Activated naive CD4-positive, alpha-beta T cell treated with anti-CD3 and anti-CD28 coated beads, Interleukin-2, amount 50 U/mL, for 72 hours (primary cell): ENCODE measurements at regions not wholly inside any gene's neighbourhood (a gene's known extent, or its start where the extent isn't known, plus 50 kb on each side); places are given as distances from the start of the nearest gene placed in this dataset.

ENCODE experiments used
- ATAC-seq, 2 donors: fragments of 150-1000 bp; cut with Tn5 transposase; 2 replicates each; pipeline ENCODE4 v1.10.0; 2021; ENCODE audit warnings: mild to moderate bottlenecking in 2 of 2, moderate library complexity in 2 of 2
- DNase-seq, 2 donors: peaks; one replicate each; pipeline ENCODE4 v3.0.0; 2021 to 2022; ENCODE audit warnings: low spot score in 2 of 2
- H3K27ac Mint-ChIP-seq, 2 donors: one replicate each; pipeline ENCODE4 v1.8.0; 2022; ENCODE audit warnings: mild to moderate bottlenecking in 2 of 2, mixed read lengths in 2 of 2
- H3K36me3 Mint-ChIP-seq, 2 donors: one replicate each; pipeline ENCODE4 v1.8.0; 2022; ENCODE audit warnings: mixed read lengths in 2 of 2
- H3K9me3 Mint-ChIP-seq, 2 donors: one replicate each; pipeline ENCODE4 v1.8.0; 2022; ENCODE audit warnings: mixed read lengths in 2 of 2

DNA sequence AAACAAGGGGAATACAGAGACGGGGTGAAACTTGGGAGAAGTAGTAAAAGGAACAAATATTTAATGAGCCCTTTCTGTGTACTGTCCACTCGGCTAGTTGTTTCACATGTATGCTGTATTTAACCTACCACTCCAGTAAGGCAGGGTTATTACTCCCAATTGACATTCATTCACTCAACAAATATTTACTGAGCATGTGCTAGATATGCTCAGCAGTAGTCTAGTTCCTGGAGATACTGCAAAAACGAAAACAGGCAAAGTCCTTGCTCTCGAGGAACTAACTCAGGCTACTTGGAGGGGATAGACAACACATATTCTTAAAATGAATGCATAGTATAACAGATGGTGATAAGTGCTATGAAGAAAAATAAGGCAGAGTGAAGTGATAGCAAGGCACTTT, 207.3 kb downstream of the SS18 start:
- H3K9me3 Mint-ChIP-seq = peaks cover 10 to 11% of the 10 kb centered on the region in 2 donors
- H3K36me3 Mint-ChIP-seq = peaks cover 0 to 14% of the 10 kb centered on the region in 2 donors
- no peak overlapping the region for H3K27ac Mint-ChIP-seq
- ATAC-seq (no peak), DNase-seq (no peak)

- no peak overlapping the region for H3K27ac Mint-ChIP-seq
- ATAC-seq = no peak
- H3K36me3 Mint-ChIP-seq = peaks cover 0 to 8% of the 10 kb centered on the region in 2 donors
- H3K9me3 Mint-ChIP-seq = peaks cover 3% of the 10 kb centered on the region in 2 donors
- DNase-seq = no peak
Observed at GRCh38 chr18:25881149-25881548, 209.3 kb downstream of the SS18 start.

- Mint-ChIP-seq H3K9me3 (no peaks in the 10 kb centered on the region), H3K36me3 (peaks cover 0 to 1% of the 10 kb centered on the region in 2 donors), H3K27ac (no peak overlapping the region)
- ATAC-seq (no peak), DNase-seq (no peak)
Observed at GRCh38 chr18:25880441-25880840, 210.0 kb downstream of the SS18 start.

GRCh38 chr18:25876330-25876948, 214.0 kb downstream of the SS18 start:
- DNase-seq (no peak), ATAC-seq (no peak)
- no peaks in the 10 kb centered on the region for H3K9me3 Mint-ChIP-seq
- no peak overlapping the region for H3K27ac Mint-ChIP-seq
- no peaks in the 10 kb centered on the region for H3K36me3 Mint-ChIP-seq

DNA sequence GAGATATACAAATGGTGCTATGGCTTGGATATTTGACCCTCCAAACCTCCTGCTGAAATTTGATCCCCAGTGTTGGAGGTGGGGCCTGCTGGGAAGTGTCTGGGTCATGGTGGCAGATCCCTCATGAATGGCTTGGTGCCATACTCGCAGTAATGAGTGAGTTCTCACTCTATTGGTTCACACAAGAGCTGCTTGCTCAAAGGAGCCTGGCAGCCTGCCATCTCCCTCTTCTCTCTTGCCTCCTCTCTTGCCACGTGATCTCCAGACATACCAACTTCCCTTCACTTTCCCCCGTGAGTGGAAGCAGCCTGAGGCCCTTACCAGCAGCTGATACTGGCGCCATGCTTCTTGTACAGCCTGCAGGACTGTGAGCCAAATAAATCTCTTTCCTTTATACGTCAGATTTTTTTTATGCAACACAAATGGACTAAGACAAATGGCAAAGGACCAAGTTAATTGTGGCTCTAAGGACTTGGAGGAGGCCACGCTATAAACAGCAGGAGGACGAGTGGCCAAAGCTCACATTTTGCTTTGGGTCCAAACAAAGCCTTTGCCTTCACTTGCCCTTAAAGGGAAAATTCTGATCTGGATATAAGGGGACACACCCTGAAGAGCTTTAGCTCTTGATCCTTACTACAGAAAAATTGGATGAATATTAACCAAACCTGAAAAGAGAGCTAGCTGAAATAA, 214.7 kb downstream of the SS18 start:
- DNase-seq (no peak), ATAC-seq (no peak)
- Mint-ChIP-seq H3K27ac (no peak overlapping the region), H3K9me3 (no peaks in the 10 kb centered on the region), H3K36me3 (no peaks in the 10 kb centered on the region)

GRCh38 chr18:25873833-25874232, 216.6 kb downstream of the SS18 start:
- no peak for ATAC-seq
- no peaks in the 10 kb centered on the region for H3K9me3 Mint-ChIP-seq
- H3K36me3 Mint-ChIP-seq = no peaks in the 10 kb centered on the region
- H3K27ac Mint-ChIP-seq = no peak overlapping the region
- no peak for DNase-seq

DNA sequence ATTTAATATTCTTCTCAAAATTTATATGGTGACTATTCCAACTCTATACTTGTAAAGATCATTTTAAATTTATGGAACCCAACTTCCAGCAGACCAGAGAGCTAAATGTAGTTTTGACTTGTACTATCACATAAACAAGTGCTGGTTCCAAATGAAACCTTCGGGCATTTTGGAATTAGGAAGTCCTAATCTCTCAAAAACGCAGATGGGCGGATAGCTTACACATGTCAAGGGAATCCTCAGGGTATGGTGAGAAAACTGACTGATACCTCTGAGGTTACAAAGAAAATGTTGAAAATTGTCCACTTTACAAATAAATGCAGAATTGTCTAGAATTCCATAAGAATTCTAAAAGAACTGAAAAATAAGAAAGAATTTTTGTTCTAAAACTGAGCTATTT, 224.1 kb downstream of the SS18 start:
- H3K27ac Mint-ChIP-seq = no peak overlapping the region
- no peaks in the 10 kb centered on the region for H3K36me3 Mint-ChIP-seq
- no peak for DNase-seq
- H3K9me3 Mint-ChIP-seq = no peaks in the 10 kb centered on the region
- no peak for ATAC-seq

GRCh38 chr18:25862881-25863600, 227.4 kb downstream of the SS18 start:
- Mint-ChIP-seq H3K36me3 (no peaks in the 10 kb centered on the region), H3K9me3 (no peaks in the 10 kb centered on the region), H3K27ac (no peak overlapping the region)
- DNase-seq = no peak
- no peak for ATAC-seq

GRCh38 chr18:25853691-25854433, 236.6 kb downstream of the SS18 start:
- no peak overlapping the region for H3K27ac Mint-ChIP-seq
- no peaks in the 10 kb centered on the region for H3K9me3 Mint-ChIP-seq
- ATAC-seq (no peak), DNase-seq (no peak)
- no peaks in the 10 kb centered on the region for H3K36me3 Mint-ChIP-seq

DNA sequence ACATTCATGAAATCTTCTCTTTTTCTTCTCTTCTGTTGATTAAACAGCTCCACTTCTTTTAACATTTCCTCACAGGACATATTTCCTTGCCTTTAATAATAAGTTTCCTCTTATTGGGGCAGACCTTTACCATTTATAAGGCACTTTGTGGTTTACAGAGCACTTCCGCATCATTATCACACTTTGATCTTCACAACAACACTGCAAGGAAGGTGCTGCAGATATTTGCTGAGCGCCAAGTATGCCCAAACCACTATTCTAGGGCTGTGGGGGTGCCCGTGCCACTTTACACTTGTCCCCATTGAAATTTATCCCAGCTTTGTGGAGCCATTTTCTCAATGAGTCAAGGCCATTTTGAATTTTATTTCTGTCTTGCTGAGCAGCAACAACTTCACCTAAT, 246.6 kb downstream of the SS18 start:
- H3K27ac Mint-ChIP-seq = no peak overlapping the region
- peaks cover 0 to 4% of the 10 kb centered on the region in 2 donors for H3K9me3 Mint-ChIP-seq
- DNase-seq (no peak), ATAC-seq (no peak)
- H3K36me3 Mint-ChIP-seq = no peaks in the 10 kb centered on the region

- Mint-ChIP-seq H3K9me3 (peaks cover 0 to 4% of the 10 kb centered on the region in 2 donors), H3K27ac (no peak overlapping the region)
Observed at GRCh38 chr18:25842665-25843064, 247.7 kb downstream of the SS18 start.

GRCh38 chr18:25834061-25834460, 256.4 kb downstream of the SS18 start:
- no peaks in the 10 kb centered on the region for H3K36me3 Mint-ChIP-seq
- no peak for DNase-seq
- H3K27ac Mint-ChIP-seq = no peak overlapping the region
- H3K9me3 Mint-ChIP-seq = peaks cover 0 to 3% of the 10 kb centered on the region in 2 donors
- ATAC-seq = no peak

More at GRCh38 chr18:25842665-25843064, 247.7 kb downstream of the SS18 start:
- no peaks in the 10 kb centered on the region for H3K36me3 Mint-ChIP-seq
- ATAC-seq (no peak), DNase-seq (no peak)

- no peak overlapping the region for H3K27ac Mint-ChIP-seq
- ATAC-seq = peak in 1 of 2 donors; percentile 66
- H3K36me3 Mint-ChIP-seq = no peaks in the 10 kb centered on the region
- H3K9me3 Mint-ChIP-seq = peaks cover 0 to 3% of the 10 kb centered on the region in 2 donors
- DNase-seq = peak in 1 of 2 donors; percentile 31
Observed at GRCh38 chr18:25832001-25832604, 258.3 kb downstream of the SS18 start.

DNA sequence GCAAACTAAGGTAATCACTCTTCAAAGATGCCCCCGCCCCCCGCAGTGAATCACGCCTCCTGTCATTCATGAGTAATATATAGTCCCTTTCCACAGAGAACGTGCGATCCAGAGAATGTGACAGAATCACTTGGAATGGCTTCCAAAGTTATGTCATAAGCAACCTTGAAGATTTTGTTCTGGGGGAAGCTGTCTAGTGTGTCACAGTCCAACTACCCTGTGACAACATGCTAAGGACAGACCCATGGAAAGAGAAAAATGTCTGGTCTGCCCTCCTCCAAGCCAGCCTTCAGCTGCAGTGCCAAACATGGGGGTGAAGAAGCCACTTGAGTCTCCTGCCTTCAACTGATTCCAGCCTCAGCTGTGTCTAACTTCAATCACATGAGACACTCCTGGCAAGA, 259.1 kb downstream of the SS18 start:
- Mint-ChIP-seq H3K36me3 (no peaks in the 10 kb centered on the region), H3K9me3 (no peaks in the 10 kb centered on the region)
- ATAC-seq = no peak

DNA sequence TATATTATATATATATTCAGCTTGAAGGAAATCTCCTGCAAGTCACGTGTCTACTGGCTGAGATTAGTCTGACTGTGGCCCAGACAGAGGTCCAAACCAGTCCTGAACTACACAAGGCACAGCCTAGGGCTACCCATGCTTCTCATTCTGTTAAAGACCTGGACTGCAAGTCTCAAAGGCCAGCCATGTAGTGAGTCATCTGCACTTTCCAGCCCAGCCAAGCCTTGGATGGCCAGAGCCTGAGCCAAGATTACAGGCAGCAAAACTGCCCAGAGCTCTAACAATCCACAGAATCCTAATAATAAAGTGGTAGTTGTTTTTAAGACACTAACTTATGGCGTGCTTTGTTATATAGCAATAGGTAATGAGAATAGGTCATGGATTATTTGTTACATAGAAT, 259.6 kb downstream of the SS18 start:
- Mint-ChIP-seq H3K9me3 (no peaks in the 10 kb centered on the region), H3K36me3 (no peaks in the 10 kb centered on the region), H3K27ac (no peak overlapping the region)
- ATAC-seq = no peak
- DNase-seq = no peak

More for the DNA sequence above, 259.1 kb downstream of the SS18 start:
- DNase-seq = no peak
- H3K27ac Mint-ChIP-seq = no peak overlapping the region

GRCh38 chr18:25827961-25828561, 262.4 kb downstream of the SS18 start:
- ATAC-seq = no peak
- no peaks in the 10 kb centered on the region for H3K9me3 Mint-ChIP-seq
- no peak for DNase-seq
- H3K27ac Mint-ChIP-seq = no peak overlapping the region
- no peaks in the 10 kb centered on the region for H3K36me3 Mint-ChIP-seq
